GM19324 (cell line): ENCODE measurements at regions not wholly inside any gene's neighbourhood (a gene's known extent, or its start where the extent isn't known, plus 50 kb on each side); places are given as distances from the start of the nearest gene placed in this dataset.
"Not testable (repeated sequence)": the region's sequence is repeated elsewhere in the genome, so short reads cannot be mapped to it uniquely, and the experiment has no call there.

Source experiments
- ATAC-seq: cut with Tn5 transposase; IDR thresholded peaks from one replicate; pipeline ENCODE4 v1.9.1; 2021; ENCODE audit warnings: mild to moderate bottlenecking, moderate library complexity; ENCODE audit not compliant: unreplicated experiment, low FRiP score

GRCh38 chr1:119191325-119191724 is 50.9 kb upstream of the WARS2 start:
- no peak for ATAC-seq

- no peak for ATAC-seq
These were observed 63.9 kb upstream of the WARS2 start for GRCh38 chr1:119204197-119204960.

- no peak for ATAC-seq
These were observed 64.5 kb upstream of the WARS2 start for GRCh38 chr1:119204961-119205357.

- no peak for ATAC-seq
These were observed 68.6 kb upstream of the WARS2 start for GRCh38 chr1:119209061-119209460.

GRCh38 chr1:119209596-119210295 is 69.3 kb upstream of the WARS2 start:
- ATAC-seq: no peak

GRCh38 chr1:119210296-119210649 is 69.8 kb upstream of the WARS2 start:
- no peak for ATAC-seq

GRCh38 chr1:119213213-119213612 is 72.8 kb upstream of the WARS2 start:
- ATAC-seq: not testable (repeated sequence)

- not testable (repeated sequence) for ATAC-seq
These were observed 74.5 kb upstream of the WARS2 start for GRCh38 chr1:119214961-119215360.

GRCh38 chr1:119217309-119217828 is 76.9 kb upstream of the WARS2 start:
- no peak for ATAC-seq

- ATAC-seq: no peak
These were observed 79.3 kb upstream of the WARS2 start for GRCh38 chr1:119219711-119220110.

- no peak for ATAC-seq
These were observed 80.5 kb upstream of the WARS2 start for GRCh38 chr1:119220991-119221390.

- peak; percentile 53 for ATAC-seq
These were observed 81.8 kb upstream of the WARS2 start for GRCh38 chr1:119222271-119222670.

GRCh38 chr1:119225265-119225664 is 84.8 kb upstream of the WARS2 start:
- no peak for ATAC-seq

GRCh38 chr1:119225831-119226230 is 85.4 kb upstream of the WARS2 start:
- no peak for ATAC-seq

GRCh38 chr1:119226321-119226720 is 85.9 kb upstream of the WARS2 start:
- no peak for ATAC-seq

GRCh38 chr1:119226913-119227312 is 86.5 kb upstream of the WARS2 start:
- ATAC-seq: no peak

- ATAC-seq: no peak
These were observed 87.0 kb upstream of the WARS2 start for GRCh38 chr1:119227456-119227855.

GRCh38 chr1:119228335-119229080 is 88.1 kb upstream of the WARS2 start:
- no peak for ATAC-seq

- ATAC-seq: no peak
These were observed 94.7 kb upstream of the WARS2 start for GRCh38 chr1:119235120-119235519.

- no peak for ATAC-seq
These were observed 105.4 kb upstream of the WARS2 start for GRCh38 chr1:119245881-119246280.

GRCh38 chr1:119249283-119249682 is 108.8 kb upstream of the WARS2 start:
- no peak for ATAC-seq
